ENCODE measurements at regions not wholly inside any gene's neighbourhood (a gene's known extent, or its start where the extent isn't known, plus 50 kb on each side); places are given as distances from the start of the nearest gene placed in this dataset.

- no peak for DNase-seq (ENCODE audit: low read depth in 2 of 2)
Observed at GRCh38 chr19:30082611-30083010, 140.6 kb downstream of the URI1 start.

DNA sequence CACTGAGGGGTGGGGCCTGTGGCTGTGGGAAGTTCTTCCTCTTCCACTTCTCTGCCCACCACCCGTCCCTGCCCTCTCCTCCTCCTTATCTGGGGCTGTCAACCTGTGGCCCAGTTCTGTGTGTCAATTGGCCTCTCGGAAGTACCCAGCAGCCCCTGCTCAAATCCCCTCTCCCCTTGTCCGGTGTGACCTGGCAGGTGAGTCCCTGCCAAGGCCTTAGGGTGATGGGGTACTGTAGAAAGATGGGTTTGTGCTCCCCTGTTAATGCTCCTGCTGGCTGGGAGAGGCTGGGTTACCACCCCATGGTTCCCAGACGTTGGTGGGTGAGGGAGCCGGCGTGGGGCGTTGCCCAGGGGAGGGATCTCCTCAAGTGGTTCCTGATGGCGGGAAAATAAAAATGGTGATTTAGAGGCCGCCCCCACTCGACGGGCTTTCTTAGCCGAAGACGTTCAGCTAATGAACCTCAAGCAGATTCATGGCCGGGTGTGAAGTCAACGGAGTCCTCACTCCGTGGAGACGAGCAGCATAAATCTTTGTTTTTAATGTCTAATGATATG lies 141.2 kb downstream of the URI1 start:
- DNase-seq (ENCODE audit: low read depth in 2 of 2) = no peak

GRCh38 chr19:30083701-30084156 lies 141.7 kb downstream of the URI1 start:
- DNase-seq (ENCODE audit: low read depth in 2 of 2) = no peak

GRCh38 chr19:30084390-30084819 lies 142.4 kb downstream of the URI1 start:
- no peak for DNase-seq (ENCODE audit: low read depth in 2 of 2)

DNA sequence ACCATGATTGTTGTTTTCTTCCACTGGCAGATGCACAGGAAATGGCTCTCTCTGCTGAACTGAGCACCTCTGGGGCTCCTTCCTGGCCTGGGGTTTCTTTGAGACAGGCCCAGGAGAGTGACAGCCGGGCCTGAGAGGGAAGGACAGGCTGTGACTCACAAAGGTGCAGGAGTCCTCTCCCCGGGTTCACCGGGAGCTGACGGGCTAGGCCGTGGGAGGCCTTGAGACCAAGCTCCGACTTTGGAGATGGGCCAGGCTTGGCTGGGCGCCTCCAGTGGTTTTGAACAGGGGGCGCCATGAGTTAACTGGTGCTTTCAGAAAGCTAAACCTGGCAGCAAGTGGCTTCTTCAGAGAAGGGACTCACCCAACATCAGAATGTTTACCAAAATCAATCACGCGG lies 143.4 kb downstream of the URI1 start:
- DNase-seq (ENCODE audit: low read depth in 2 of 2) = no peak

DNA sequence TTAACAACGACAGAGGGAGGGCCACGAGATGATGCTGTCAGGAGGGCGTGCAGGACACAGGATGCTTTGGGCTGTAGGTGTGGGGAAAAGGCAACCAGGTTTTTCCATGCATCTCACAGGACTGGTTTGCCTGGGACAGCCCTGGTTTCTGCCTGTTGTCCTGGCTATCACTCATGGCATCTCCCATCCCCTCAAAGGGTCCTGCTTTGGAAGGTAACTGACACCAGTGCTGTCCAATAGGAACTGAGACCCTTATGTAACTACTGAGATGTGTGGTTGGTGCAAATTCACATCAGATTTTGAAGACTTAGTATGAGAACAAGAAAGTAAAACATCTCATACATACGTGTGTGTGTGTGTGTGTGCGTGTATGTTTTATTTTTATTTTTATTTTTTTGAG lies 144.2 kb downstream of the URI1 start:
- no peak for DNase-seq (ENCODE audit: low read depth in 2 of 2)

GRCh38 chr19:30086916-30087315 lies 144.9 kb downstream of the URI1 start:
- no peak for DNase-seq (ENCODE audit: low read depth in 2 of 2)

GRCh38 chr19:30087381-30088138 lies 145.5 kb downstream of the URI1 start:
- no peak for DNase-seq (ENCODE audit: low read depth in 2 of 2)

DNA sequence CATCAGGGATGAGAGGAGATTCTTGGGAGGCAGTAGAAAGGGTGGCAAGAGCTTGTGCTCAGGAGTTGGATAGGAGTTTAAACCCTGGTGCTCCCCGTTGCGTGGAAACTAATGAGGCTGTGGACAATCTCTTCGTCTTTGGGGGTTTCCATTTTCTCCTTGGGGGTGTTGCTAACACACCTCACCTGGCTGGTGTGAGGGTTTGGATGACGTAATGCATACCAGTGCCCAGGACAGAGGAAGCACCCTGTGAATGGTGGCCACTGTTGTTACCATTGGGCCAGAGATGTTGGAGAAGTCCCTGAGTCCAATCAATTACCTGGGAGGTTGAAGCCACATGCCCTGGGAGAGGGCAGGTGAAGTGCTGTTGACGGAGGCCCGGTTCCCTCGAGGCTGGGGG lies 146.5 kb downstream of the URI1 start:
- no peak for DNase-seq (ENCODE audit: low read depth in 2 of 2)

- DNase-seq (ENCODE audit: low read depth in 2 of 2) = no peak
Observed at GRCh38 chr19:30089086-30089665, 147.1 kb downstream of the URI1 start.

GRCh38 chr19:30090476-30090875 lies 148.4 kb downstream of the URI1 start:
- no peak for DNase-seq (ENCODE audit: low read depth in 2 of 2)

- DNase-seq (ENCODE audit: low read depth in 2 of 2) = no peak
Observed at GRCh38 chr19:30090963-30091362, 148.9 kb downstream of the URI1 start.

GRCh38 chr19:30091456-30091855 lies 149.4 kb downstream of the URI1 start:
- no peak for DNase-seq (ENCODE audit: low read depth in 2 of 2)

- no peak for DNase-seq (ENCODE audit: low read depth in 2 of 2)
Observed at GRCh38 chr19:30091856-30092255, 149.8 kb downstream of the URI1 start.

DNA sequence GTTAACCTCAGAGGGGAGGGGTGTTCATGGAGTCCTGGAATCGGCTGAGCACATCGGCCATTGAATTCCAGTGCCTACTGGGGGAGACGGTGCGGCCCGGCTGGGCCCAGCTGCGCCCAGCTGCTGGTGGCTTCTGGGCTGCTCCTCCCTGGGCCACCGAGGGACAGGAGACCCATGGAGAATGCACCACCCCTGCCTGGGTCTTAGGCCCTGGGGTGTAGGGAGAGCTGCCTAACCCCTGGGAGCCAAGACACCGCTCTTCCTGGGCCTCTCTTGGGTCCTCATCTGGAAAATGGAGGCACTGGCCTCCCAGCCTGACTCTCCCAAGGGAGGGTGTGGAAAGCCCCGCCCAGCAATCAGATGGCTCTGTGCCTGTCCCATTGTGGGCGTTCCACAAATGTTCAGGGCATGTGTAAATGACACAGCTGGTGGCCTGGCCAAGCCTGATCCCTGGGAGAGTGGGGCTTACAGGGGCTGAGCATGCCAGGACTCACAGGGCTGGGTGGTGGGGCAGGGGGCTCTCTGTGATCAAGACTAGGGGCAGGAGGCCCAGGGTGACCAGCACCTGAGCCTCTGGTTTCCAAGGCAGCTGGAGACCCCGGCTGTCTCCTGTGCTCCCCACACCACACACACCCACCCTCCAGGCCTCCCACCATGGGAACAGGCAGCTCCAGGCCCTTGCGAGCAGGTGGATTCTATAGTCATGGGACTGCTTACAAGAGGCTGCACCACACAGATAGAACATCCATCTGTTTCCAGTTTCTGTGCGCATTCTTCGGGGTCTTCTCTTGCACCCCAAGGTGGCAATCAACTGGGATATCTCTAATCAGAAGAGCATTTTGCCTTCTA lies 150.9 kb downstream of the URI1 start:
- no peak for DNase-seq (ENCODE audit: low read depth in 2 of 2)

DNA sequence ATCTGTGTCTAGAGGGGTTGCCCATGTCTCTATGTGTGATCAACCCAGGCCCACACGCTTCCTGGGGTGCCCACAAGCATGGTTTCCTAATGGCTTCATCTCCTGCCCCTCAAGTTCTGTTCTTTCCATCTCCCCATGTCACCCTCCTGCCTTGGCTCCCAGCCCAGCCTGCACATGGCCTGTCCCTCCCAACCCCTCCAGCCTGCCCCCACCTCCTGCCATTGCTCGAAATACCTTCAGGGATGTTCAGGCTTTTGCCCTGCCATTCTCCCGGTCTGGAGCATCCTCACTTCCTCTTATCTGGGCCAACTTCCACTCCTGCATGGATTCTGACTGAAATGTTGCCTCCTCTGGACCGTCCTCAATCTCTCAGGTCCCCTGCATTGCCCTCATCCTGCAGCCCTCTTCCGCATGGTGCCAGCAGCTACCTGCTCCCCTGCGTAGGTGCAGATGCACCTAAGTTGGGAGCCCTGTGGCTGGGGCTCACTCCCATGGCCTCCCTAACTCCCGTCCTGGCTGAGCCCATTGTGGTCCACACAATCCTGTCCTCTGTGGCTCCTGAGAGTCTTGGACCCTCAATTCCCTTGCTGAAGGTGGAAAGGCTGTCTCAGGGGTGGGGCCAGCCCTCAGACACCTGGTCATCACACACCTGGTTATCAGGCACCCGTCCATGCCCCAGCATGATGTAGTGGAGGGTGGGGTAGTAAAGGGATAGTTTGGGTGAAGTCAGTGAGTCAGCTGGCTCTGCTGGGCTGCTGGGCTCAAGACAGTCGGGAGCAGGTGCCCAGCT lies 152.1 kb downstream of the URI1 start:
- DNase-seq (ENCODE audit: low read depth in 2 of 2) = no peak

- no peak for DNase-seq (ENCODE audit: low read depth in 2 of 2)
Observed at GRCh38 chr19:30094756-30095140, 152.7 kb downstream of the URI1 start.

- no peak for DNase-seq (ENCODE audit: low read depth in 2 of 2)
Observed at GRCh38 chr19:30095171-30095570, 153.1 kb downstream of the URI1 start.

GRCh38 chr19:30096596-30097370 lies 154.7 kb downstream of the URI1 start:
- DNase-seq (ENCODE audit: low read depth in 2 of 2) = no peak

- DNase-seq (ENCODE audit: low read depth in 2 of 2) = no peak
Observed at GRCh38 chr19:30097746-30098280, 155.8 kb downstream of the URI1 start.

Measured in dermis microvascular lymphatic vessel endothelial cell (primary cell).